Transverse colon (tissue), 4 donors: ENCODE measurements at regions not wholly inside any gene's neighbourhood (a gene's known extent, or its start where the extent isn't known, plus 50 kb on each side); places are given as distances from the start of the nearest gene placed in this dataset.

Experiments
- CTCF ChIP-seq, 5 experiments: fragments of 200-600 bp in 3 of 5; fragments of 450-650 bp in 2 of 5; sonication (generic) in 3 of 5; IDR thresholded peaks; 1 replicate in 2 of 5; 2 replicates in 3 of 5; pipeline ENCODE4 v1.5.1; 2016 to 2017; ENCODE audit warnings: antibody characterized with exemption in 5 of 5, inconsistent platforms in 3 of 5, mild to moderate bottlenecking in 2 of 5, moderate library complexity in 1 of 5
- POLR2AphosphoS5 ChIP-seq, 3 donors: sonication (generic); formaldehyde crosslinking; IDR thresholded peaks; one replicate each; pipeline ENCODE4 v1.6.1; 2016; ENCODE audit warnings: antibody characterized with exemption in 3 of 3

GRCh38 chr13:80515296-80515695 lies 174.4 kb upstream of the SPRY2 start:
- no peak for TF ChIP-seq CTCF (IDR thresholded peaks at IDR 0.05)
- no peak for TF ChIP-seq POLR2AphosphoS5 (IDR thresholded peaks at IDR 0.05)
